Psoas muscle (tissue), 7 donors: ENCODE measurements at regions not wholly inside any gene's neighbourhood (a gene's known extent, or its start where the extent isn't known, plus 50 kb on each side); places are given as distances from the start of the nearest gene placed in this dataset.

Experiments
- ATAC-seq, 4 donors: fragments of 200-7000 bp; cut with Tn5 transposase; one replicate each; pipeline ENCODE4 v1.9.1; 2020; ENCODE audit warnings: moderate library complexity in 3 of 4, mild to moderate bottlenecking in 2 of 4
- DNase-seq, 2 donors: peaks; one replicate each; pipeline ENCODE4 v3.0.0-alpha.2; 2020
- H3K27ac ChIP-seq: fragments of 200-600 bp; one replicate; pipeline ENCODE4 v1.8.0; 2022
- H3K27me3 ChIP-seq, 3 donors: fragments of 200-600 bp in 1 of 3; one replicate each; pipeline versions ENCODE4 v1.6.1 to v1.8.0; 2013 to 2022; ENCODE audit warnings: low read length in 2 of 3, mild to moderate bottlenecking in 2 of 3, moderate library complexity in 1 of 3; ENCODE audit not compliant: insufficient read depth in 3 of 3
- H3K36me3 ChIP-seq, 2 donors: fragments of 200-600 bp in 1 of 2; one replicate each; pipeline versions ENCODE4 v1.6.1 to v1.8.0; 2013 to 2022; ENCODE audit warnings: low read depth in 1 of 2, mild to moderate bottlenecking in 1 of 2, moderate library complexity in 1 of 2; ENCODE audit not compliant: insufficient read depth in 1 of 2
- H3K4me1 ChIP-seq: fragments of 200-600 bp; one replicate; pipeline ENCODE4 v1.8.0; 2022
- H3K4me3 ChIP-seq: fragments of 200-600 bp; one replicate; pipeline ENCODE4 v1.8.0; 2022; ENCODE audit warnings: mild to moderate bottlenecking
- H3K9me3 ChIP-seq: fragments of 200-600 bp; one replicate; pipeline ENCODE4 v1.8.0; 2022
- WGBS, 3 donors: extraction: QIAGEN DNeasy Blood & Tissue Kit; methylation state at CpG; one replicate each; pipeline versions ENCODE4 v1.1.6 to v1.1.7; 2013; 5-methylcytosine and 5-hydroxymethylcytosine counted together
- intact Hi-C, 2 donors: fragments of 100-400 bp; cut with DNase I; formaldehyde crosslinking; loops; one replicate each; pipeline versions ENCODE4 v1.11.0 to v1.14.2; 2022
- TF ChIP-seq, protein P1 (sequence below): fragments of 200-600 bp; IDR thresholded peaks from one replicate; pipeline ENCODE4 v1.8.0; 2022; ENCODE audit warnings: antibody characterized with exemption
- donor health status: healthy with polysubstance abuse.
- donor health status: DM: no; HTN: no; CAD: no; lungs with moderate emphysema.
- donor health status: Bipolar disorder and iron deficiency.
- donor health status: healthy.
- donor health status: DM: yes; HTN: yes; CAD: no.
- donor health status: DM: no; HTN: no; CAD: no.
- donor health status: DM: yes; HTN: yes; CAD: no.

DNA sequence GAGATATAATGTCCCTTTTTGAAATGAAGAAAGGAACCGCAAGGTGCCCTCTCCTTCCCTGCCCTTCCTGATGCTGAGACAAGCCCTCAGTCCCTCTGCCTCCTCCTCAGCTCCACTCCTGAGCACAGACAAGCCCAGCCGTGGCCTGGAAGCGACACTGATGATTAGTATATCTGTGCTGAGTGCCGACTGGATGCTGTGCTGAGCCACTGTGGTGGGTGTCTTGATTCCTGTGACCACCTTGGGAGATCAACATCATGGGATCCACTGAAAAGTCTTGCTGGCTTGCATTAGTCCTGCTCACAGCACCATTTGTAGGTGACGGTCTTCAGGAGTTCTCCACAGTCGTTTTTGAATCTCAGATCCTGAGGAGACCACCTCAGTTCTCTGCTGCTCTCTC lies 59.5 kb upstream of the HGFAC start:
- TF ChIP-seq, protein P1, sequence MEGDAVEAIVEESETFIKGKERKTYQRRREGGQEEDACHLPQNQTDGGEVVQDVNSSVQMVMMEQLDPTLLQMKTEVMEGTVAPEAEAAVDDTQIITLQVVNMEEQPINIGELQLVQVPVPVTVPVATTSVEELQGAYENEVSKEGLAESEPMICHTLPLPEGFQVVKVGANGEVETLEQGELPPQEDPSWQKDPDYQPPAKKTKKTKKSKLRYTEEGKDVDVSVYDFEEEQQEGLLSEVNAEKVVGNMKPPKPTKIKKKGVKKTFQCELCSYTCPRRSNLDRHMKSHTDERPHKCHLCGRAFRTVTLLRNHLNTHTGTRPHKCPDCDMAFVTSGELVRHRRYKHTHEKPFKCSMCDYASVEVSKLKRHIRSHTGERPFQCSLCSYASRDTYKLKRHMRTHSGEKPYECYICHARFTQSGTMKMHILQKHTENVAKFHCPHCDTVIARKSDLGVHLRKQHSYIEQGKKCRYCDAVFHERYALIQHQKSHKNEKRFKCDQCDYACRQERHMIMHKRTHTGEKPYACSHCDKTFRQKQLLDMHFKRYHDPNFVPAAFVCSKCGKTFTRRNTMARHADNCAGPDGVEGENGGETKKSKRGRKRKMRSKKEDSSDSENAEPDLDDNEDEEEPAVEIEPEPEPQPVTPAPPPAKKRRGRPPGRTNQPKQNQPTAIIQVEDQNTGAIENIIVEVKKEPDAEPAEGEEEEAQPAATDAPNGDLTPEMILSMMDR = no peak
- intact Hi-C loops = no loop called here
- no peaks in the 10 kb centered on the region for H3K9me3 ChIP-seq
- H3K4me3 ChIP-seq = no peak overlapping the region
- DNase-seq = no peak
- 88 to 94% (median 89%) methylated on average over 6 of the region's 6 CpGs for WGBS, 3 donors
- no peaks in the 10 kb centered on the region for H3K36me3 ChIP-seq
- no peaks in the 10 kb centered on the region for H3K27me3 ChIP-seq
- H3K27ac ChIP-seq = no peak overlapping the region
- peaks cover 8% of the 10 kb centered on the region for H3K4me1 ChIP-seq
- no peak for ATAC-seq

DNA sequence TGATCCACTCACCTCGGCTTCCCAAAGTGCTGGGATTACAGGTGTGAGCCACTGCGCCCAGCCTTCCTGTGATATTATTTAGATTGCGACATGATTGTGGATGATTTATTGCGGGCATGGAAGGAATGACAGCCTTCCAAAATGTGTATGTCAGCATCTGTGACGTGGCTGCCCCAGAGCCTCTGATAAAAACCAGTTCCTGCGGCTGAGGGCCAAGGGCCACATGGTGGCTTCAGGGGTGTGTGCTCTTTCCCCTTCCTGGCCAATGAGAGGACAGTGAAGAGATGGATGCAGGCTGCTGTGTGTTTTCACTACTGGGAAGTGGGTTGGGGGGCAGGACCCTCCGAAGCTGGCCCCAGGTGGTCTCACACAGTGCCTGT lies 57.4 kb upstream of the HGFAC start:
- TF ChIP-seq, protein P1 = no peak
- 86 to 92% (median 88%) methylated on average over 7 of the region's 7 CpGs for WGBS, 3 donors
- intact Hi-C loops = no loop called here
- ATAC-seq (no peak), DNase-seq (no peak)
- Histone ChIP-seq H3K36me3 (no peaks in the 10 kb centered on the region), H3K4me3 (no peak overlapping the region), H3K4me1 (peaks cover 23% of the 10 kb centered on the region), H3K27me3 (no peaks in the 10 kb centered on the region), H3K9me3 (no peaks in the 10 kb centered on the region), H3K27ac (no peak overlapping the region)

DNA sequence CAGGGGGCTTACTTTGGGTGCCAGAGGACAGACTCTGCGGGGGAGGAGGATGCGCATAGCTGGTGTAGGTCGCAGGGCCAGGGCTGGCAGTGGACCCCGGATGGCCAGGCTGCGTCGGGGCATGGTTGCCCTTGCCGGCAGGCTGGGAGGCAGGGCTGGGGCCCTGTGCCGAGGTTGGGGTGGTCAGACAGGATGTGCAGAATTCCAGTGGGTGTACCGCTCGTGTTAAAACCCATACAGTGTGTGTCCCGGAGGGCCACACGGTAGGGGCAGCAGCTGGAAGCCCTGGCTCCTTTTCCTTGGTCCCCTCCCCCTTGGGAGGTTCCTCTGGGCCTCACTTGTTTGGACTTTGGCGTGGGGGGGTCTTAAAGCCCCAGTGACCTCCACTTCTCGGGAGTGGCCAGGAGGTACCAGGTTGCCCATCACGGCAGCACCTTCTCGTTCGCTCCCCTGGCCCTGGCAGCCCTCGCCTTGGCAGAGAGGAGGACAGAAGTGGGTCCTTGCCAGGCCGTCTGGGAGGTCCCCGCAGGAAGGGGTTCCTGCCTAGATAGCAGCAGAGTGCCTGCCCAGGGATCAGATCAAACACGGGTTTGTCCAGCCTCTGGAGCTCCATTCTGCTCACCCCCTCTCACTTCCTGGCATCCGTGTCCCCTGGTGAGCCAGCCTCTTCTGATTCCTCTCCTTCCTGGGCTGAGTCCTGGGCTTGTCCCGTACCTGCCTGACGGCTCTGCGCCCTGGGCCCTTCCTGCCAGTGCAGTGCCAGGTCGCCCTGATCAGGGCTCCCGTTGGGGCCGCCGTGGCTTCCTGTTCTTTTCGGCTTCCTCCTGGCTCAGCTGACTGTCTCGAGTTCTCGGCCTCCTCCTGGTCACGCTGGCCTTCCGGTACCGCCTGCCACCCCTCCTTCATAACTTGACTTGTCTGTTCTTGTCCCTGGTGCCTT lies 56.7 kb upstream of the HGFAC start:
- Histone ChIP-seq H3K27ac (no peak overlapping the region), H3K4me1 (peaks cover 23% of the 10 kb centered on the region), H3K36me3 (no peaks in the 10 kb centered on the region), H3K9me3 (no peaks in the 10 kb centered on the region), H3K27me3 (no peaks in the 10 kb centered on the region), H3K4me3 (no peak overlapping the region)
- DNase-seq = peak in 1 of 2 donors; percentile 69
- WGBS, 3 donors = 73 to 78% (median 76%) methylated on average over 34 to 35 of the region's 35 CpGs
- TF ChIP-seq, protein P1 = no peak
- peak in 3 of 4 donors; percentile 10 to 25 (median 11) for ATAC-seq
- intact Hi-C loops = loop anchor here in 1 of 2 donors (5.0 kb wide), 1 partner anchor 33 kb away; no protein-coding TSS in a partner anchor

DNA sequence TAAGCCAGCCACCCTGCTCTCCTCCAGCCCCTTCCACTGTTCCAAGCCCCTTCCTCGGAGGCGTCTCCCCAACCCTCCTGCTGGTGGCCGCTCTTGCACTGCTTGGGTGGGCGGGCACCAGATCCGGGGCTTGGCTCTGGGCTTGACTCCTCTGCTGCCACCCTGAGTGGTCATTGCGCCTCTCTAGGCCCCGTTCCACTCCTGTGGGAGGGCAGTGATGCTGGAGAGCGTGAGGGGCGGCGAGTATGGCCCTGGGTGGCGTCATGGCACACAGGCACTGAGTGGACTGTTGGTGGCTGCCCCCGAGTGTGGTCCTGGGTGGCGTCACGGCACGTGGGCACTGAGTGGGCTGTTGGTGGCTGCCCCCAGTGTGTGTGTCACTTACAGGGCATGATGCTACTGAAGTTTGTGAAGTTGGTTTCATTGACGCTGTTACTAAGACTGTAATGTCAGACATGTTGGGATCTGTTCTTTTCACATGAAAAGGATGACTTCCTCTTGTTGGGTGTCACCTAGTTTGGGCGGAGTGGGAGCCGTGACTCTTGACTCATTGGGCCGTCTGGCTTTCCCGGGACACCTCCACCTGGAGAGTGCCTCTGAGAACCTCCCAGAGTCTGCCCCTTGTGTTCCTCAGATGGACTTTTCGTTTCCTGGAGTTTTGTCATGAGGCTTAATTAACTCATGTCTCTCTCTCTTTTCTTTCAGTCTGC lies 55.9 kb upstream of the HGFAC start:
- H3K27ac ChIP-seq = no peak overlapping the region
- H3K4me3 ChIP-seq = no peak overlapping the region
- DNase-seq (no peak), ATAC-seq (no peak)
- WGBS, 3 donors = 91 to 94% (median 93%) methylated on average over 21 of the region's 21 CpGs
- no peaks in the 10 kb centered on the region for H3K36me3 ChIP-seq
- no peaks in the 10 kb centered on the region for H3K27me3 ChIP-seq
- intact Hi-C loops = loop anchor here in 1 of 2 donors (5.0 kb wide), 1 partner anchor 34 kb away; no protein-coding TSS in a partner anchor
- TF ChIP-seq, protein P1 = no peak
- peaks cover 23% of the 10 kb centered on the region for H3K4me1 ChIP-seq
- no peaks in the 10 kb centered on the region for H3K9me3 ChIP-seq
